ENCODE measurements at regions not wholly inside any gene's neighbourhood (a gene's known extent, or its start where the extent isn't known, plus 50 kb on each side); places are given as distances from the start of the nearest gene placed in this dataset.

DNA sequence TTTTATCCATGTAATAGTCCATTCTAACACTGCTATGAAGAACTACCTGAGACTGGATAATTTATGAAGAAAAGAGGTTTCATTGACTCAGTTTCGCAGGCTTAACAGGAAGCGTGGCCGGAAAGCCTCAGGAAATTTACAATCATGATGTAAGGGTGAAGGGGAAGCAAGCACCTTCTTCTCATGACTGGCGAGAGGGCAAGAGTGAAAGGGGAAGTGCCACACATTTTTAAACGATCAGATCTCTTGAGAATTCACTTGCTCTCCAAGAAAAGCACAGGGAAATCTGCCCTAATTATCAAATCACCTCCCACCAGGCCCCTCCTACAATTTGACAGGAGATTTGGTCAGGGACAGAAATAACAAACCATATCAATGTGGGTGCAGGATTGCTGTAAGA, 859.7 kb downstream of the EPHA7 start:
- H3K4me1 ChIP-seq (ENCODE audit: control insufficient read depth, insufficient read depth, low read length): no peaks in the 10 kb centered on the region
- no peak overlapping the region for H3K4me3 ChIP-seq (ENCODE audit: low read length)
- H3K36me3 ChIP-seq (ENCODE audit: control insufficient read depth, insufficient read depth, low read length): no peaks in the 10 kb centered on the region
- no peak overlapping the region for H3K9ac ChIP-seq (ENCODE audit: low read length)
- no peaks in the 10 kb centered on the region for H3K27me3 ChIP-seq (ENCODE audit: control insufficient read depth, insufficient read depth, low read length)
- H3K27ac ChIP-seq (ENCODE audit: low read depth, low read length): no peak overlapping the region

DNA sequence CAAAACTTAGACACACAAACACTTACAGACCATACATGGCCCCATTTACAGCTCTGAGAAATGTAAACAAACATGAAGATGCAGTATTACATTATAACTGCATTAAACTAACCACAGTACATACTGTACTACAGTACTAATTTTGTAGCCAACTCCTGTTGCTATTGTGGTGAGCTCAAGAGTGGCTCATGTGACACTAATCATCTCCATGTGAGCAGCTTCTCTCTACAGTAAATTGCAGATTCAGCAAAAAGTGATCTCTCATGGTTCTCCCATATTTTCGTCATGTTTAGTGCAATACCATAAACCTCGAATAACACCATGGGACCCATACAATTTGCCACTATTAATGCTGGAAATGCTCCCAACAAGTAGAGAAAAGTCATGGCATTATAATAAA, 860.4 kb downstream of the EPHA7 start:
- no peak overlapping the region for H3K27ac ChIP-seq (ENCODE audit: low read depth, low read length)
- H3K4me1 ChIP-seq (ENCODE audit: control insufficient read depth, insufficient read depth, low read length): no peaks in the 10 kb centered on the region
- H3K27me3 ChIP-seq (ENCODE audit: control insufficient read depth, insufficient read depth, low read length): no peaks in the 10 kb centered on the region
- no peaks in the 10 kb centered on the region for H3K36me3 ChIP-seq (ENCODE audit: control insufficient read depth, insufficient read depth, low read length)
- H3K9ac ChIP-seq (ENCODE audit: low read length): no peak overlapping the region
- H3K4me3 ChIP-seq (ENCODE audit: low read length): no peak overlapping the region

DNA sequence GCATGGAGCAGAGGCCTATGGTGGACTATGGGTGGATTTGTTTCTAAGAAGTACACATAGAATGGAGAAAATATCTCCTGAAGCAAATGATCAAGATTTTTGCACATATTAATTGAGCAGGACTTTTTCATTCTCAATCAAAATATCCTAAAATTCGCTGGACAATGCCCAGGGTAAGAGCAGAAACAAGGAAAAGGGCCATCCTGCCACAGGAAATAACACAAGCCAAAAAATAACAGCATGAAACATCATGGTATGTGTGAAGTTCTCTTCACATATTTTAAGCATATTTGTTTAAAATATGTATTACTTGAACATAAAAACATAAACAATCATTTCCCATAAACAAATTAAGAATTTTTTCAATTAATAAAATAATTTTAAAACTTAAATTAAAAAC, 868.9 kb downstream of the EPHA7 start:
- H3K9ac ChIP-seq (ENCODE audit: low read length): no peak overlapping the region
- no peak overlapping the region for H3K27ac ChIP-seq (ENCODE audit: low read depth, low read length)
- H3K27me3 ChIP-seq (ENCODE audit: control insufficient read depth, insufficient read depth, low read length): no peaks in the 10 kb centered on the region
- no peaks in the 10 kb centered on the region for H3K4me1 ChIP-seq (ENCODE audit: control insufficient read depth, insufficient read depth, low read length)
- no peak overlapping the region for H3K4me3 ChIP-seq (ENCODE audit: low read length)
- no peaks in the 10 kb centered on the region for H3K36me3 ChIP-seq (ENCODE audit: control insufficient read depth, insufficient read depth, low read length)

DNA sequence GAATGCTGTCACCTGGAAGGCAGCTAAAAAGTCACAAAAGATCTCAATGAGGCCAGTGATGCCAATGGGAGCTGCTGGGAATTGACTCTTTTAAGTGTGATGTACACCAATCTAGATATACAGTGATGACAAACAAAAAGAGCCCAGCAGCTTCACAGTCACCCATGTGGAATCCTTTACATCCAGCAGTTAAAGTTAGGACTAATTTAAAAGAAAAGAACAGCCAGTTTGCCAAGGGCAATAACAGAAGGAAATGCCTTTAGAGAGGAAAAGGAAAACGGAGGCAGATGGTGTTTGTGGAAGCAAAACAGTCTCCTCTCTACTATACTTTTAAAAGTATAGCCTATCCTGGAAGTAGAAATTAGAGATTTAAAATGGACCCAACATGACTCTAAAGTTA, 873.5 kb downstream of the EPHA7 start:
- Histone ChIP-seq H3K4me3 (ENCODE audit: low read length) (no peak overlapping the region), H3K27me3 (ENCODE audit: control insufficient read depth, insufficient read depth, low read length) (no peaks in the 10 kb centered on the region), H3K27ac (ENCODE audit: low read depth, low read length) (no peak overlapping the region), H3K9ac (ENCODE audit: low read length) (no peak overlapping the region), H3K36me3 (ENCODE audit: control insufficient read depth, insufficient read depth, low read length) (no peaks in the 10 kb centered on the region), H3K4me1 (ENCODE audit: control insufficient read depth, insufficient read depth, low read length) (no peaks in the 10 kb centered on the region)

DNA sequence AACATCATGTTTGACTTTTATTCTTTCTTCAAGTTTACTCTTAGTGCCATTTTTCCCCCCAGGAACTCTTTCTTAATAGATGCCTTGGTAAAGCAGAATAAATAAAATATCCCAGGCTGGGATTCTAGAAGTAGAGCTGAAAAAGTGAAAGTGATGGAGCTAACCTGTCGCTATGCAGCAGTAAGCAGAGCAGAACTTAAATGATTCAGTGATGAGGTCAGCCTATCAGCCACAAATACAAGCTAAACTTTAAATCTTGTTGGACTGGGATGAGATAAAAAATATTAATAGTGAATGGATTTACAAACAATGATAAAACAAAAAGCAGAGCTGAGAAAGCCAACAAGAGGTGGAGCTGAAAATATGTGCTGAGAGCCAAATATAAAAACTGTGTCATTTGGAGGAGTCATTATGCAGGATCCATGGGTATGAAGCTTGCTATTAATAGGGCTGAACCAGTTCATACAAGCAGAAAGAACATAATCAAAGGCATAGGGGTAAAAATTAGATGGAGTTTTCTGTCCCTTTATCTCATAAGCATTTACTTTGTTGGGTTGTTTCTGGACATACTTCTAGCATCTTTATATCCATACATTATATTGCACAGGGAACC, 877.8 kb downstream of the EPHA7 start:
- H3K4me1 ChIP-seq (ENCODE audit: control insufficient read depth, insufficient read depth, low read length): no peaks in the 10 kb centered on the region
- H3K4me3 ChIP-seq (ENCODE audit: low read length): no peak overlapping the region
- no peaks in the 10 kb centered on the region for H3K36me3 ChIP-seq (ENCODE audit: control insufficient read depth, insufficient read depth, low read length)
- H3K9ac ChIP-seq (ENCODE audit: low read length): no peak overlapping the region
- H3K27ac ChIP-seq (ENCODE audit: low read depth, low read length): no peak overlapping the region
- no peaks in the 10 kb centered on the region for H3K27me3 ChIP-seq (ENCODE audit: control insufficient read depth, insufficient read depth, low read length)

DNA sequence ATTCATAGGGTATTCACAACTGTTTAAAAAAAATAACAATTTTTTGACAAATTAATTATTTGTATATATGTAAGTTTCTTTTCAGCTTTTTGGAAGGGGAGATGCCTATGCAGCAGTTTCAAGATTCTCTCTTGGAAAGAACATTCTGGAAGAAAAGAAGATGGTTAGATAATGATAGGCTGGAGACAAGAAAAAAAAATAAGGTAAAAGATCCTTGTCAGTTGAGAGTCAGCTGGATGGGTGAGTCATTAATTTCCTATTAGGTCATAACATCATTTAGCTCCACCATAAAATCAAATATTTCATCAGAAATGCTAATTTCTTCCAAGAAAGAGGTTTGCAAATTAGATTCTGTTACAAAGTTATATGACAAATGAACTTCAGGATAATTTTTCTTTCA, 880.4 kb downstream of the EPHA7 start:
- Histone ChIP-seq H3K36me3 (ENCODE audit: control insufficient read depth, insufficient read depth, low read length) (no peaks in the 10 kb centered on the region), H3K4me3 (ENCODE audit: low read length) (no peak overlapping the region), H3K27ac (ENCODE audit: low read depth, low read length) (no peak overlapping the region), H3K27me3 (ENCODE audit: control insufficient read depth, insufficient read depth, low read length) (no peaks in the 10 kb centered on the region), H3K4me1 (ENCODE audit: control insufficient read depth, insufficient read depth, low read length) (no peaks in the 10 kb centered on the region), H3K9ac (ENCODE audit: low read length) (no peak overlapping the region)

DNA sequence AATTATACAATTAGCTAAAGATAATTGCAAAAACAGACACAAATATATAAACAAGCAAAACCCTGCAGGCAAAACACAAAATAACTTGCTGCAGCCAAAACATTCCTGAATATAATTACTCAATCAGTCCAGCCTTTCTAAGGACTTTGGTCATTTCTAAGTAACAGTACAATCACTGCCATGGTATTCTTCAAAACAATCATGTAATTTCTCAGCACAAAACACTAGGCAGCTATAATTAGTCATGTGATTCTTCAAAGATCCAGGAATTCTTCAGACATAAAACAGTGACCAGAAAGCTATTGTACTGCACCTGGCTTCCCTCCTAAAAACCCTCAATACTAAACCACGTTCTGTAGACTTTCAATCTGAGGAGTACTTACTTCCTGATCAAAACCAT, 881.1 kb downstream of the EPHA7 start:
- Histone ChIP-seq H3K4me3 (ENCODE audit: low read length) (no peak overlapping the region), H3K4me1 (ENCODE audit: control insufficient read depth, insufficient read depth, low read length) (no peaks in the 10 kb centered on the region)

DNA sequence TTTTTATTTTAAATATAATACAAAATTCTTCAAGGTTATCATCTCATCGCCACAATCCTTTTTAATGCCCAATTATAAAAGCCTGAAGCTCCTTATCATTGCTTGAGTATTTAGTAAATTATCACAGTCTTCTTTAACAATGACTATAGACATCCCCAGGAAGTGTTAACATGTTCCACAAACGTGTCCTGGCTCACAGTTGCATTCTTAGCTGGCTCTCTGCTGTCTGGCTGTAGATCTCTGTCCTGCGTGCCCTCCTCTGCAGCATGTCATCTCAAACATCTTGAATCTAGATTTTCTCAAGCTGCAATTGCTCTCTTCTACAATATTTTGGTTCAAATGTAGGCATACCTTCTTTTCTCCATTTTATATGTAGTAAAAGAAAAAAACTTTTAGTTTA, 885.2 kb downstream of the EPHA7 start:
- Histone ChIP-seq H3K4me3 (ENCODE audit: low read length) (no peak overlapping the region), H3K27ac (ENCODE audit: low read depth, low read length) (no peak overlapping the region), H3K9ac (ENCODE audit: low read length) (no peak overlapping the region)

More for the DNA sequence above, 881.1 kb downstream of the EPHA7 start:
- Histone ChIP-seq H3K36me3 (ENCODE audit: control insufficient read depth, insufficient read depth, low read length) (no peaks in the 10 kb centered on the region), H3K27me3 (ENCODE audit: control insufficient read depth, insufficient read depth, low read length) (no peaks in the 10 kb centered on the region), H3K27ac (ENCODE audit: low read depth, low read length) (no peak overlapping the region), H3K9ac (ENCODE audit: low read length) (no peak overlapping the region)

DNA sequence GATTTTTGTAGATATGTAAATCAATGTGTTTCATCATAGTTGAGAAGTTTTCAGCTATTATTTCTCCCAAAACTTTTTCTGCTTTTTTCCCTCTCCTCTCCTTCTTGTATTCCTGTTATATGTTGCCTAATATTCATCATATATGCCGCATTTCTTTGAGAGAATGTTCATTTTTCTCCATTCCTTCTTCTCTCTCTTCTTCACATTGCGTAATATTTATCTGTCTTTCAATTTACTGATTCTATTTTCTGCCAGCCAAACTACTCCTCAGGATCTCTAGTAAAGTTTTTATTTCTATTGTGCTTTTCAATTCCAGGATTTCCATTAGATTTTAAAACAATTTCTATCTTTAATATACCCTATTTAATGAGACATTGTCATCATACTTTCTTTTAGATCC, 896.8 kb downstream of the EPHA7 start:
- Histone ChIP-seq H3K4me1 (ENCODE audit: control insufficient read depth, insufficient read depth, low read length) (no peaks in the 10 kb centered on the region), H3K36me3 (ENCODE audit: control insufficient read depth, insufficient read depth, low read length) (no peaks in the 10 kb centered on the region), H3K4me3 (ENCODE audit: low read length) (no peak overlapping the region), H3K27me3 (ENCODE audit: control insufficient read depth, insufficient read depth, low read length) (no peaks in the 10 kb centered on the region), H3K9ac (ENCODE audit: low read length) (no peak overlapping the region), H3K27ac (ENCODE audit: low read depth, low read length) (no peak overlapping the region)

More for the DNA sequence above, 885.2 kb downstream of the EPHA7 start:
- Histone ChIP-seq H3K27me3 (ENCODE audit: control insufficient read depth, insufficient read depth, low read length) (no peaks in the 10 kb centered on the region), H3K4me1 (ENCODE audit: control insufficient read depth, insufficient read depth, low read length) (no peaks in the 10 kb centered on the region), H3K36me3 (ENCODE audit: control insufficient read depth, insufficient read depth, low read length) (no peaks in the 10 kb centered on the region)

DNA sequence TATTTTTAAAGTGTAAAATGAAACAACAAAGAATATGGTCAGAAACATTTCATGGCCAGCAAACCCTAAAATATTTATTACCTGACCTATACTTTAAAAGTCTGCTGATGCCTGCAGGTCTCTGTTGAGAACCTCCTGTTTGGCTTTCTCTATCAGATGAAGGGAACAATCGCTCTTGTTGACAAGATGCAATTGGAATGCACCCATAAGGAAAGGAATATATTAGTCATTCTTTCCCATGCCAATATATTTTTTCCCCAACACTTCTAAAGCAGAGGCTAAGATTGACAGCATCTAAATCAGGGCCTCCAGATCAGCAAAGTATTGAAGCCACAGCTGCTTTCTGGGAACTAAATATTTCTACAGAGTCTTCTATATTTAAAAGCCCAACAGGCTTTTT, 897.8 kb downstream of the EPHA7 start:
- no peak overlapping the region for H3K27ac ChIP-seq (ENCODE audit: low read depth, low read length)
- no peaks in the 10 kb centered on the region for H3K4me1 ChIP-seq (ENCODE audit: control insufficient read depth, insufficient read depth, low read length)
- no peaks in the 10 kb centered on the region for H3K36me3 ChIP-seq (ENCODE audit: control insufficient read depth, insufficient read depth, low read length)
- no peak overlapping the region for H3K4me3 ChIP-seq (ENCODE audit: low read length)
- no peaks in the 10 kb centered on the region for H3K27me3 ChIP-seq (ENCODE audit: control insufficient read depth, insufficient read depth, low read length)
- H3K9ac ChIP-seq (ENCODE audit: low read length): no peak overlapping the region

DNA sequence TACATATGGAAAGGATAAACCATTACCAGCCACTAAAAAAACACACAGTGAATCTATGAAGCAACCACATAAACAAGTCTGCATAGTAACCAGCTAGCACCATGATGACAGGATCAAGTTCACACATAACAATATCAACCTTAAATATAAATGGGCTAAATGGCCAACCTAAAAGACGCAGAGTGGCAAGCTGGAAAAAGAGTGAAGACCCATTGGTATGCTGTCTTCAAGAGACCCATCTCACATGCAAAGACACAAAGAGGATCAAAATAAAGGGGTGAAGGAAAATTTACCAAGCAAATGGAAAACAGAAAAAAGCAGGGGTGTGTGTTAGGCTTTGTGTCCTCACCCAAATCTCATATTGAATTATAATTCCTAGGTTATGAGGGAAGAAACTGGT, 909.2 kb downstream of the EPHA7 start:
- Histone ChIP-seq H3K36me3 (ENCODE audit: control insufficient read depth, insufficient read depth, low read length) (no peaks in the 10 kb centered on the region), H3K9ac (ENCODE audit: low read length) (no peak overlapping the region), H3K4me3 (ENCODE audit: low read length) (no peak overlapping the region), H3K27ac (ENCODE audit: low read depth, low read length) (no peak overlapping the region), H3K4me1 (ENCODE audit: control insufficient read depth, insufficient read depth, low read length) (no peaks in the 10 kb centered on the region), H3K27me3 (ENCODE audit: control insufficient read depth, insufficient read depth, low read length) (no peaks in the 10 kb centered on the region)

DNA sequence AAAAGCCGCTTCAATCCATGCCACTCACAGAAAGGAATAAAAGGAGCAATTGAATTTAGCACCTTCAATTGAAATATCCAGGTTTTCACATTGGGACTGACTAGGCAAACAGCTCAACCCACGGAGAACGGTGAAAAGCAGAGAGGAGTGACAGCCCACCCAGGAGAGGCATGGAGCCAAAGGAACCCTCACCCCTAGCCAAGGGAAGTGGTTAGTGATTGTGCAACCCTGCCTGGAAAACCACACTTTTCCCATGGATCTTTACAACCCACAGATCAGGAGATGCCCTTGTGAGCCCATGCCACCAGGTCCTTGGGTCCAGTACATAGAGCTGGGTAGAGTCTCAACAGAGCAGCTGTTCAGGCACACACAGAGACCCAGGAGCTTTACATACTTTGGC, 911.8 kb downstream of the EPHA7 start:
- Histone ChIP-seq H3K36me3 (ENCODE audit: control insufficient read depth, insufficient read depth, low read length) (no peaks in the 10 kb centered on the region), H3K27me3 (ENCODE audit: control insufficient read depth, insufficient read depth, low read length) (no peaks in the 10 kb centered on the region), H3K9ac (ENCODE audit: low read length) (no peak overlapping the region), H3K4me3 (ENCODE audit: low read length) (no peak overlapping the region), H3K4me1 (ENCODE audit: control insufficient read depth, insufficient read depth, low read length) (no peaks in the 10 kb centered on the region), H3K27ac (ENCODE audit: low read depth, low read length) (no peak overlapping the region)

DNA sequence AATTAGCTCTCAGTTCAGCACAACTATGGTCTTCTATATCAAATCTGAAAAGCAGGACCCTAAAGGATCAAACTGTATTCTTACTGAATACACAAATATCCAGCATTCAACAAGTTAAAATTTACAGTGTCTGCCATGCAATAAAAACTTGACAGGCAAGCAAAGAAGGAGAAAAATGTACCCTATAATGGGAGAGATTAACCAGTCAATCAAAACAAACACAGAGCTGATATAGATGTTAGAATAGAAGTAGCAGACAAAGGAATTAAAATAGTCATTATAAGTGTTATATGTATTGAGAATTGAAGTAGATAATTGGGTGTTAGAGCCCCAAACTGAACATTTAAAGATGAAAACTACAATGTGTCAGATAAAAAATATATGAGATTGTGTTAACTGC, 914.9 kb downstream of the EPHA7 start:
- Histone ChIP-seq H3K4me1 (ENCODE audit: control insufficient read depth, insufficient read depth, low read length) (no peaks in the 10 kb centered on the region), H3K9ac (ENCODE audit: low read length) (no peak overlapping the region), H3K36me3 (ENCODE audit: control insufficient read depth, insufficient read depth, low read length) (no peaks in the 10 kb centered on the region), H3K27me3 (ENCODE audit: control insufficient read depth, insufficient read depth, low read length) (no peaks in the 10 kb centered on the region), H3K4me3 (ENCODE audit: low read length) (no peak overlapping the region), H3K27ac (ENCODE audit: low read depth, low read length) (no peak overlapping the region)

Measured in rectal smooth muscle tissue (tissue), 1 donor.